HEK293 (cell line): ENCODE measurements at regions not wholly inside any gene's neighbourhood (a gene's known extent, or its start where the extent isn't known, plus 50 kb on each side); places are given as distances from the start of the nearest gene placed in this dataset.

ENCODE experiments used
- CTCF ChIA-PET: fragments of 350-600 bp; formaldehyde crosslinking; extraction: SDS; loops from one replicate; lab custom pipeline; 2021; ENCODE audit warnings: antibody characterized with exemption; lab: Yijun Ruan, JAX
- POLR2A ChIA-PET: fragments of 300-600 bp; formaldehyde crosslinking; extraction: SDS; loops from one replicate; lab custom pipeline; 2020; ENCODE audit warnings: antibody characterized with exemption, inconsistent platforms; lab: Yijun Ruan, JAX
- H3K27ac ChIP-seq: fragments of 200-500 bp; sonication (Bioruptor generic); 2 replicates; pipeline ENCODE4 v1.5.1; 2014; ENCODE audit warnings: low read depth, low read length, control low read depth, inconsistent platforms; ENCODE audit errors: extremely low read depth
- H3K36me3 ChIP-seq, 2 experiments: fragments of 200-500 bp in 1 of 2; sonication (Bioruptor generic) in 1 of 2; 1 replicate in 1 of 2; 2 replicates in 1 of 2; pipeline ENCODE4 v1.5.1; 2014 to 2017; ENCODE audit warnings: inconsistent platforms in 2 of 2, low read length in 2 of 2; ENCODE audit not compliant: control insufficient read depth in 2 of 2, insufficient read depth in 1 of 2
- H3K4me1 ChIP-seq: fragments of 200-500 bp; sonication (Bioruptor generic); 2 replicates; pipeline ENCODE4 v1.5.1; 2014; ENCODE audit warnings: mild to moderate bottlenecking, low read length, inconsistent platforms; ENCODE audit not compliant: control insufficient read depth, insufficient read depth
- H3K4me3 ChIP-seq: 2 replicates; pipeline ENCODE4 v1.5.1; 2011; ENCODE audit warnings: low read depth, mild to moderate bottlenecking, control low read depth, low read length, moderate library complexity
- H3K9me3 ChIP-seq: fragments of 200-500 bp; sonication (Bioruptor generic); 2 replicates; pipeline ENCODE4 v1.5.1; 2014; ENCODE audit warnings: low read depth, low read length, inconsistent platforms; ENCODE audit not compliant: control insufficient read depth, insufficient read depth
- BCL11A ChIP-seq: fragments of 450-650 bp; formaldehyde crosslinking; IDR thresholded peaks from 2 replicates; pipeline ENCODE4 v1.5.1; 2016; ENCODE audit warnings: low read depth, missing biosample characterization, missing genetic modification characterization
- EGR2 ChIP-seq: fragments of 450-650 bp; formaldehyde crosslinking; IDR thresholded peaks from 2 replicates; pipeline ENCODE4 v1.5.1; 2016; ENCODE audit warnings: low read depth, missing biosample characterization, missing genetic modification characterization
- ZBTB7A ChIP-seq: fragments of 450-650 bp; formaldehyde crosslinking; IDR thresholded peaks from 2 replicates; pipeline ENCODE4 v1.5.1; 2016; ENCODE audit warnings: low read depth, missing biosample characterization, missing genetic modification characterization
- ZNF416 ChIP-seq: fragments of 450-650 bp; formaldehyde crosslinking; IDR thresholded peaks from 2 replicates; pipeline ENCODE4 v1.5.1; 2016; ENCODE audit warnings: missing biosample characterization, missing genetic modification characterization
- ZNF585B ChIP-seq: fragments of 450-650 bp; formaldehyde crosslinking; IDR thresholded peaks from 2 replicates; pipeline ENCODE4 v1.5.1; 2016; ENCODE audit warnings: missing biosample characterization, missing genetic modification characterization
- ZNF660 ChIP-seq: fragments of 450-650 bp; IDR thresholded peaks from 2 replicates; pipeline ENCODE4 v1.5.1; 2018; ENCODE audit warnings: missing biosample characterization, mild to moderate bottlenecking, missing genetic modification characterization
- ZNF785 ChIP-seq: fragments of 450-650 bp; formaldehyde crosslinking; IDR thresholded peaks from 2 replicates; pipeline ENCODE4 v1.5.1; 2016; ENCODE audit warnings: missing biosample characterization, missing genetic modification characterization
- TF ChIP-seq, protein P1 (sequence below): fragments of 450-650 bp; formaldehyde crosslinking; IDR thresholded peaks from 2 replicates; pipeline ENCODE4 v1.5.1; 2017; ENCODE audit warnings: missing biosample characterization, missing genetic modification characterization
- TF ChIP-seq, protein P2 (sequence below): fragments of 450-650 bp; formaldehyde crosslinking; IDR thresholded peaks from 2 replicates; pipeline ENCODE4 v1.5.1; 2016; ENCODE audit warnings: missing biosample characterization, missing genetic modification characterization
- TF ChIP-seq, protein P3 (sequence below): fragments of 450-650 bp; formaldehyde crosslinking; IDR thresholded peaks from 2 replicates; pipeline ENCODE4 v1.5.1; 2016; ENCODE audit warnings: missing biosample characterization, missing genetic modification characterization, low read depth
- TF ChIP-seq, protein P4 (sequence below): fragments of 450-650 bp; formaldehyde crosslinking; IDR thresholded peaks from 2 replicates; pipeline ENCODE4 v1.5.1; 2016; ENCODE audit warnings: missing biosample characterization, missing genetic modification characterization
- TF ChIP-seq, protein P5 (sequence below): fragments of 450-650 bp; formaldehyde crosslinking; IDR thresholded peaks from 2 replicates; pipeline ENCODE4 v1.5.1; 2016; ENCODE audit warnings: missing biosample characterization, missing genetic modification characterization, borderline replicate concordance
- TF ChIP-seq, protein P6 (sequence below): fragments of 450-650 bp; formaldehyde crosslinking; IDR thresholded peaks from 2 replicates; pipeline ENCODE4 v1.5.1; 2016; ENCODE audit warnings: missing biosample characterization, missing genetic modification characterization
- TF ChIP-seq, protein P7 (sequence below): fragments of 450-650 bp; formaldehyde crosslinking; IDR thresholded peaks from 2 replicates; pipeline ENCODE4 v1.5.1; 2016; ENCODE audit warnings: missing biosample characterization, missing genetic modification characterization
- TF ChIP-seq, protein P8 (sequence below): fragments of 450-650 bp; formaldehyde crosslinking; IDR thresholded peaks from 2 replicates; pipeline ENCODE4 v1.5.1; 2017; ENCODE audit warnings: missing biosample characterization, missing genetic modification characterization

DNA sequence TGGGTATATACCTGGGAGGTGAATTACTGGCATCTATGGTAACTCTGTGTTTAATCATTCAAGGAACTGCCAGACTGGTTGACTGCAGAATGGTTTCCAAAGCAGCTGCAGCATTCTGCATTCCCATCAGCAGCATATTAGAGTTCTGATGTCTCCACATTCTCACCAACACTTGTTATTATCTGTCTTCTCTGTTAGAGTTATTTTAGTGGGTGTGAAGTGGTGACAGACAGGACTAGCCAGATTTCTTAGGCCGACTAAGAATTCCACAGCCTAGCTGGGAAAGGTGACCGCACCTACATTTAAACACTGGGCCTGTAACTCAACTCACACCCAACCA is 110.9 kb downstream of the TMEM170B start:
- TF ChIP-seq, protein P1, sequence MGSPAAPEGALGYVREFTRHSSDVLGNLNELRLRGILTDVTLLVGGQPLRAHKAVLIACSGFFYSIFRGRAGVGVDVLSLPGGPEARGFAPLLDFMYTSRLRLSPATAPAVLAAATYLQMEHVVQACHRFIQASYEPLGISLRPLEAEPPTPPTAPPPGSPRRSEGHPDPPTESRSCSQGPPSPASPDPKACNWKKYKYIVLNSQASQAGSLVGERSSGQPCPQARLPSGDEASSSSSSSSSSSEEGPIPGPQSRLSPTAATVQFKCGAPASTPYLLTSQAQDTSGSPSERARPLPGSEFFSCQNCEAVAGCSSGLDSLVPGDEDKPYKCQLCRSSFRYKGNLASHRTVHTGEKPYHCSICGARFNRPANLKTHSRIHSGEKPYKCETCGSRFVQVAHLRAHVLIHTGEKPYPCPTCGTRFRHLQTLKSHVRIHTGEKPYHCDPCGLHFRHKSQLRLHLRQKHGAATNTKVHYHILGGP (tag by site-specific recombination) = no peak
- no peak for TF ChIP-seq ZNF660 (tag by site-specific recombination)
- TF ChIP-seq, protein P2, sequence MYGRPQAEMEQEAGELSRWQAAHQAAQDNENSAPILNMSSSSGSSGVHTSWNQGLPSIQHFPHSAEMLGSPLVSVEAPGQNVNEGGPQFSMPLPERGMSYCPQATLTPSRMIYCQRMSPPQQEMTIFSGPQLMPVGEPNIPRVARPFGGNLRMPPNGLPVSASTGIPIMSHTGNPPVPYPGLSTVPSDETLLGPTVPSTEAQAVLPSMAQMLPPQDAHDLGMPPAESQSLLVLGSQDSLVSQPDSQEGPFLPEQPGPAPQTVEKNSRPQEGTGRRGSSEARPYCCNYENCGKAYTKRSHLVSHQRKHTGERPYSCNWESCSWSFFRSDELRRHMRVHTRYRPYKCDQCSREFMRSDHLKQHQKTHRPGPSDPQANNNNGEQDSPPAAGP = no peak
- TF ChIP-seq ZNF416 (tag by site-specific recombination) = no peak
- TF ChIP-seq, protein P3, sequence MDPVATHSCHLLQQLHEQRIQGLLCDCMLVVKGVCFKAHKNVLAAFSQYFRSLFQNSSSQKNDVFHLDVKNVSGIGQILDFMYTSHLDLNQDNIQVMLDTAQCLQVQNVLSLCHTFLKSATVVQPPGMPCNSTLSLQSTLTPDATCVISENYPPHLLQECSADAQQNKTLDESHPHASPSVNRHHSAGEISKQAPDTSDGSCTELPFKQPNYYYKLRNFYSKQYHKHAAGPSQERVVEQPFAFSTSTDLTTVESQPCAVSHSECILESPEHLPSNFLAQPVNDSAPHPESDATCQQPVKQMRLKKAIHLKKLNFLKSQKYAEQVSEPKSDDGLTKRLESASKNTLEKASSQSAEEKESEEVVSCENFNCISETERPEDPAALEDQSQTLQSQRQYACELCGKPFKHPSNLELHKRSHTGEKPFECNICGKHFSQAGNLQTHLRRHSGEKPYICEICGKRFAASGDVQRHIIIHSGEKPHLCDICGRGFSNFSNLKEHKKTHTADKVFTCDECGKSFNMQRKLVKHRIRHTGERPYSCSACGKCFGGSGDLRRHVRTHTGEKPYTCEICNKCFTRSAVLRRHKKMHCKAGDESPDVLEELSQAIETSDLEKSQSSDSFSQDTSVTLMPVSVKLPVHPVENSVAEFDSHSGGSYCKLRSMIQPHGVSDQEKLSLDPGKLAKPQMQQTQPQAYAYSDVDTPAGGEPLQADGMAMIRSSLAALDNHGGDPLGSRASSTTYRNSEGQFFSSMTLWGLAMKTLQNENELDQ (tag by site-specific recombination) = no peak
- TF ChIP-seq, protein P4, sequence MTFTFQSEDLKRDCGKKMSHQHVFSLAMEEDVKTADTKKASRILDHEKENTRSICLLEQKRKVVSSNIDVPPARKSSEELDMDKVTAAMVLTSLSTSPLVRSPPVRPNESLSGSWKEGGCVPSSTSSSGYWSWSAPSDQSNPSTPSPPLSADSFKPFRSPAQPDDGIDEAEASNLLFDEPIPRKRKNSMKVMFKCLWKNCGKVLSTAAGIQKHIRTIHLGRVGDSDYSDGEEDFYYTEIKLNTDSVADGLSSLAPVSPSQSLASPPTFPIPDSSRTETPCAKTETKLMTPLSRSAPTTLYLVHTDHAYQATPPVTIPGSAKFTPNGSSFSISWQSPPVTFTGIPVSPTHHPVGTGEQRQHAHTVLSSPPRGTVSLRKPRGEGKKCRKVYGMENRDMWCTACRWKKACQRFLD = no peak
- no peak for TF ChIP-seq ZNF785
- TF ChIP-seq, protein P5, sequence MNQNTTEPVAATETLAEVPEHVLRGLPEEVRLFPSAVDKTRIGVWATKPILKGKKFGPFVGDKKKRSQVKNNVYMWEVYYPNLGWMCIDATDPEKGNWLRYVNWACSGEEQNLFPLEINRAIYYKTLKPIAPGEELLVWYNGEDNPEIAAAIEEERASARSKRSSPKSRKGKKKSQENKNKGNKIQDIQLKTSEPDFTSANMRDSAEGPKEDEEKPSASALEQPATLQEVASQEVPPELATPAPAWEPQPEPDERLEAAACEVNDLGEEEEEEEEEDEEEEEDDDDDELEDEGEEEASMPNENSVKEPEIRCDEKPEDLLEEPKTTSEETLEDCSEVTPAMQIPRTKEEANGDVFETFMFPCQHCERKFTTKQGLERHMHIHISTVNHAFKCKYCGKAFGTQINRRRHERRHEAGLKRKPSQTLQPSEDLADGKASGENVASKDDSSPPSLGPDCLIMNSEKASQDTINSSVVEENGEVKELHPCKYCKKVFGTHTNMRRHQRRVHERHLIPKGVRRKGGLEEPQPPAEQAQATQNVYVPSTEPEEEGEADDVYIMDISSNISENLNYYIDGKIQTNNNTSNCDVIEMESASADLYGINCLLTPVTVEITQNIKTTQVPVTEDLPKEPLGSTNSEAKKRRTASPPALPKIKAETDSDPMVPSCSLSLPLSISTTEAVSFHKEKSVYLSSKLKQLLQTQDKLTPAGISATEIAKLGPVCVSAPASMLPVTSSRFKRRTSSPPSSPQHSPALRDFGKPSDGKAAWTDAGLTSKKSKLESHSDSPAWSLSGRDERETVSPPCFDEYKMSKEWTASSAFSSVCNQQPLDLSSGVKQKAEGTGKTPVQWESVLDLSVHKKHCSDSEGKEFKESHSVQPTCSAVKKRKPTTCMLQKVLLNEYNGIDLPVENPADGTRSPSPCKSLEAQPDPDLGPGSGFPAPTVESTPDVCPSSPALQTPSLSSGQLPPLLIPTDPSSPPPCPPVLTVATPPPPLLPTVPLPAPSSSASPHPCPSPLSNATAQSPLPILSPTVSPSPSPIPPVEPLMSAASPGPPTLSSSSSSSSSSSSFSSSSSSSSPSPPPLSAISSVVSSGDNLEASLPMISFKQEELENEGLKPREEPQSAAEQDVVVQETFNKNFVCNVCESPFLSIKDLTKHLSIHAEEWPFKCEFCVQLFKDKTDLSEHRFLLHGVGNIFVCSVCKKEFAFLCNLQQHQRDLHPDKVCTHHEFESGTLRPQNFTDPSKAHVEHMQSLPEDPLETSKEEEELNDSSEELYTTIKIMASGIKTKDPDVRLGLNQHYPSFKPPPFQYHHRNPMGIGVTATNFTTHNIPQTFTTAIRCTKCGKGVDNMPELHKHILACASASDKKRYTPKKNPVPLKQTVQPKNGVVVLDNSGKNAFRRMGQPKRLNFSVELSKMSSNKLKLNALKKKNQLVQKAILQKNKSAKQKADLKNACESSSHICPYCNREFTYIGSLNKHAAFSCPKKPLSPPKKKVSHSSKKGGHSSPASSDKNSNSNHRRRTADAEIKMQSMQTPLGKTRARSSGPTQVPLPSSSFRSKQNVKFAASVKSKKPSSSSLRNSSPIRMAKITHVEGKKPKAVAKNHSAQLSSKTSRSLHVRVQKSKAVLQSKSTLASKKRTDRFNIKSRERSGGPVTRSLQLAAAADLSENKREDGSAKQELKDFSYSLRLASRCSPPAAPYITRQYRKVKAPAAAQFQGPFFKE (tag by site-specific recombination) = no peak
- TF ChIP-seq BCL11A = no peak
- no peak for TF ChIP-seq ZBTB7A (tag by site-specific recombination)
- TF ChIP-seq, protein P6, sequence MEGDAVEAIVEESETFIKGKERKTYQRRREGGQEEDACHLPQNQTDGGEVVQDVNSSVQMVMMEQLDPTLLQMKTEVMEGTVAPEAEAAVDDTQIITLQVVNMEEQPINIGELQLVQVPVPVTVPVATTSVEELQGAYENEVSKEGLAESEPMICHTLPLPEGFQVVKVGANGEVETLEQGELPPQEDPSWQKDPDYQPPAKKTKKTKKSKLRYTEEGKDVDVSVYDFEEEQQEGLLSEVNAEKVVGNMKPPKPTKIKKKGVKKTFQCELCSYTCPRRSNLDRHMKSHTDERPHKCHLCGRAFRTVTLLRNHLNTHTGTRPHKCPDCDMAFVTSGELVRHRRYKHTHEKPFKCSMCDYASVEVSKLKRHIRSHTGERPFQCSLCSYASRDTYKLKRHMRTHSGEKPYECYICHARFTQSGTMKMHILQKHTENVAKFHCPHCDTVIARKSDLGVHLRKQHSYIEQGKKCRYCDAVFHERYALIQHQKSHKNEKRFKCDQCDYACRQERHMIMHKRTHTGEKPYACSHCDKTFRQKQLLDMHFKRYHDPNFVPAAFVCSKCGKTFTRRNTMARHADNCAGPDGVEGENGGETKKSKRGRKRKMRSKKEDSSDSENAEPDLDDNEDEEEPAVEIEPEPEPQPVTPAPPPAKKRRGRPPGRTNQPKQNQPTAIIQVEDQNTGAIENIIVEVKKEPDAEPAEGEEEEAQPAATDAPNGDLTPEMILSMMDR (tag by site-specific recombination) = no peak
- no peak for TF ChIP-seq EGR2 (tag by site-specific recombination)
- TF ChIP-seq, protein P7, sequence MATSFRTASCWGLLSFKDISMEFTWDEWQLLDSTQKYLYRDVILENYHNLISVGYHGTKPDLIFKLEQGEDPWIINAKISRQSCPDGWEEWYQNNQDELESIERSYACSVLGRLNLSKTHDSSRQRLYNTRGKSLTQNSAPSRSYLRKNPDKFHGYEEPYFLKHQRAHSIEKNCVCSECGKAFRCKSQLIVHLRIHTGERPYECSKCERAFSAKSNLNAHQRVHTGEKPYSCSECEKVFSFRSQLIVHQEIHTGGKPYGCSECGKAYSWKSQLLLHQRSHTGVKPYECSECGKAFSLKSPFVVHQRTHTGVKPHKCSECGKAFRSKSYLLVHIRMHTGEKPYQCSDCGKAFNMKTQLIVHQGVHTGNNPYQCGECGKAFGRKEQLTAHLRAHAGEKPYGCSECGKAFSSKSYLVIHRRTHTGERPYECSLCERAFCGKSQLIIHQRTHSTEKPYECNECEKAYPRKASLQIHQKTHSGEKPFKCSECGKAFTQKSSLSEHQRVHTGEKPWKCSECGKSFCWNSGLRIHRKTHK (tag by site-specific recombination) = no peak
- no peak for TF ChIP-seq ZNF585B (tag by site-specific recombination)
- TF ChIP-seq, protein P8, sequence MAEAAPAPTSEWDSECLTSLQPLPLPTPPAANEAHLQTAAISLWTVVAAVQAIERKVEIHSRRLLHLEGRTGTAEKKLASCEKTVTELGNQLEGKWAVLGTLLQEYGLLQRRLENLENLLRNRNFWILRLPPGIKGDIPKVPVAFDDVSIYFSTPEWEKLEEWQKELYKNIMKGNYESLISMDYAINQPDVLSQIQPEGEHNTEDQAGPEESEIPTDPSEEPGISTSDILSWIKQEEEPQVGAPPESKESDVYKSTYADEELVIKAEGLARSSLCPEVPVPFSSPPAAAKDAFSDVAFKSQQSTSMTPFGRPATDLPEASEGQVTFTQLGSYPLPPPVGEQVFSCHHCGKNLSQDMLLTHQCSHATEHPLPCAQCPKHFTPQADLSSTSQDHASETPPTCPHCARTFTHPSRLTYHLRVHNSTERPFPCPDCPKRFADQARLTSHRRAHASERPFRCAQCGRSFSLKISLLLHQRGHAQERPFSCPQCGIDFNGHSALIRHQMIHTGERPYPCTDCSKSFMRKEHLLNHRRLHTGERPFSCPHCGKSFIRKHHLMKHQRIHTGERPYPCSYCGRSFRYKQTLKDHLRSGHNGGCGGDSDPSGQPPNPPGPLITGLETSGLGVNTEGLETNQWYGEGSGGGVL (tag by site-specific recombination) = no peak
- H3K27ac ChIP-seq = no peak overlapping the region
- no peak overlapping the region for H3K4me3 ChIP-seq
- H3K9me3 ChIP-seq = no peaks in the 10 kb centered on the region
- POLR2A ChIA-PET = no interaction called here
- H3K36me3 ChIP-seq = no peaks in the 10 kb centered on the region
- H3K4me1 ChIP-seq = no peaks in the 10 kb centered on the region
- CTCF ChIA-PET = interaction anchor here (1.0 kb wide), 1 partner anchor 63 kb away, joined by 3 read pairs; no protein-coding TSS in a partner anchor
